ENCODE measurements at regions not wholly inside any gene's neighbourhood (a gene's known extent, or its start where the extent isn't known, plus 50 kb on each side); places are given as distances from the start of the nearest gene placed in this dataset.

- Mint-ChIP-seq H3K27me3 (ENCODE audit: insufficient read depth) (no peaks in the 10 kb centered on the region), H3K36me3 (ENCODE audit: low read depth) (no peaks in the 10 kb centered on the region), H3K4me3 (no peak overlapping the region), H3K9me3 (peaks cover 17% of the 10 kb centered on the region), H3K4me1 (peaks cover 7% of the 10 kb centered on the region), H3K27ac (no peak overlapping the region)
- no peak overlapping the region for H3K9ac ChIP-seq (ENCODE audit: extremely low read depth, low read length, poor library complexity, severe bottlenecking)
- no peak for TF ChIP-seq CTCF (conservative IDR thresholded peaks at IDR 0.05)
- no peaks in the 10 kb centered on the region for H3K36me3 ChIP-seq (ENCODE audit: control insufficient read depth, insufficient read depth, low read length)
- peaks cover 14% of the 10 kb centered on the region for H3K9me3 ChIP-seq (ENCODE audit: control insufficient read depth, low read length)
- no peaks in the 10 kb centered on the region for H3K27me3 ChIP-seq (ENCODE audit: control insufficient read depth, insufficient read depth, low read length, poor library complexity, severe bottlenecking)
- no peak for DNase-seq
- H3K27ac ChIP-seq (ENCODE audit: low read depth, low read length): no peak overlapping the region
- no peaks in the 10 kb centered on the region for H3K4me1 ChIP-seq (ENCODE audit: control insufficient read depth, insufficient read depth, low read length)
- no peak overlapping the region for H3K4me3 ChIP-seq (ENCODE audit: low read length)
- 95% methylated on average over 2 of the region's 2 CpGs; no CpG with 5 or more reads in 1 of the 2 experiments for whole genome bisulfite sequencing, 2 experiments (ENCODE audit: insufficient coverage in 1 of 2, insufficient read length in 1 of 2)
Measured at GRCh38 chr1:221069986-221070385, 190.7 kb downstream of the HLX start.

- Histone ChIP-seq H3K4me1 (ENCODE audit: control insufficient read depth, insufficient read depth, low read length) (no peaks in the 10 kb centered on the region), H3K9me3 (ENCODE audit: control insufficient read depth, low read length) (peaks cover 14% of the 10 kb centered on the region), H3K27ac (ENCODE audit: low read depth, low read length) (no peak overlapping the region), H3K9ac (ENCODE audit: extremely low read depth, low read length, poor library complexity, severe bottlenecking) (no peak overlapping the region), H3K27me3 (ENCODE audit: control insufficient read depth, insufficient read depth, low read length, poor library complexity, severe bottlenecking) (no peaks in the 10 kb centered on the region), H3K4me3 (ENCODE audit: low read length) (no peak overlapping the region), H3K36me3 (ENCODE audit: control insufficient read depth, insufficient read depth, low read length) (no peaks in the 10 kb centered on the region)
- peaks cover 7% of the 10 kb centered on the region for H3K4me1 Mint-ChIP-seq
- TF ChIP-seq CTCF (conservative IDR thresholded peaks at IDR 0.05): no peak
- no peaks in the 10 kb centered on the region for H3K27me3 Mint-ChIP-seq (ENCODE audit: insufficient read depth)
- 94% methylated on average over 1 of the region's 1 CpG; no CpG with 5 or more reads in 1 of the 2 experiments for WGBS, 2 experiments (ENCODE audit: insufficient coverage in 1 of 2, insufficient read length in 1 of 2)
- H3K9me3 Mint-ChIP-seq: peaks cover 19% of the 10 kb centered on the region
- no peak for DNase-seq
- H3K4me3 Mint-ChIP-seq: no peak overlapping the region
- no peaks in the 10 kb centered on the region for H3K36me3 Mint-ChIP-seq (ENCODE audit: low read depth)
- H3K27ac Mint-ChIP-seq: no peak overlapping the region
Measured at GRCh38 chr1:221071777-221072176, 192.5 kb downstream of the HLX start.

- Histone ChIP-seq H3K27me3 (ENCODE audit: control insufficient read depth, insufficient read depth, low read length, poor library complexity, severe bottlenecking) (no peaks in the 10 kb centered on the region), H3K9me3 (ENCODE audit: control insufficient read depth, low read length) (peaks cover 14% of the 10 kb centered on the region), H3K36me3 (ENCODE audit: control insufficient read depth, insufficient read depth, low read length) (no peaks in the 10 kb centered on the region), H3K27ac (ENCODE audit: low read depth, low read length) (no peak overlapping the region), H3K4me1 (ENCODE audit: control insufficient read depth, insufficient read depth, low read length) (no peaks in the 10 kb centered on the region), H3K9ac (ENCODE audit: extremely low read depth, low read length, poor library complexity, severe bottlenecking) (no peak overlapping the region), H3K4me3 (ENCODE audit: low read length) (no peak overlapping the region)
- TF ChIP-seq CTCF (conservative IDR thresholded peaks at IDR 0.05): no peak
- H3K27ac Mint-ChIP-seq: no peak overlapping the region
- no peaks in the 10 kb centered on the region for H3K27me3 Mint-ChIP-seq (ENCODE audit: insufficient read depth)
- WGBS, 2 experiments (ENCODE audit: insufficient coverage in 1 of 2, insufficient read length in 1 of 2): 86% methylated on average over 1 of the region's 1 CpG; no CpG with 5 or more reads in 1 of the 2 experiments
- DNase-seq: no peak
- peaks cover 19% of the 10 kb centered on the region for H3K9me3 Mint-ChIP-seq
- H3K4me3 Mint-ChIP-seq: no peak overlapping the region
- peaks cover 7% of the 10 kb centered on the region for H3K4me1 Mint-ChIP-seq
- no peaks in the 10 kb centered on the region for H3K36me3 Mint-ChIP-seq (ENCODE audit: low read depth)
Measured at GRCh38 chr1:221072214-221072613, 193.0 kb downstream of the HLX start.
